Astrocyte (in vitro differentiated cells and primary cell): ENCODE measurements at regions not wholly inside any gene's neighbourhood (a gene's known extent, or its start where the extent isn't known, plus 50 kb on each side); places are given as distances from the start of the nearest gene placed in this dataset.

Experiments
- DNase-seq: peaks from one replicate; pipeline ENCODE4 v3.0.0-alpha.2; 2010; ENCODE audit warnings: low read depth
- FAIRE-seq: peaks from 2 replicates; lab custom pipeline; 2011; peaks lifted over from hg19 to GRCh38; lab: Jason Lieb, UNC
- H2AFZ ChIP-seq: 2 replicates; pipeline ENCODE4 v1.6.0; 2012; ENCODE audit warnings: low read depth, low read length, inconsistent platforms
- H3K27ac ChIP-seq: 2 replicates; pipeline ENCODE4 v1.5.1; 2011; ENCODE audit warnings: low read depth, low read length, inconsistent platforms
- H3K27me3 ChIP-seq: 2 replicates; pipeline ENCODE4 v1.6.0; 2011; ENCODE audit warnings: low read length, inconsistent platforms; ENCODE audit not compliant: insufficient read depth
- H3K36me3 ChIP-seq: 2 replicates; pipeline ENCODE4 v1.5.1; 2011; ENCODE audit warnings: low read length, inconsistent platforms; ENCODE audit not compliant: insufficient read depth
- H3K4me1 ChIP-seq: 2 replicates; pipeline ENCODE4 v1.5.1; 2011; ENCODE audit warnings: low read length, inconsistent platforms; ENCODE audit not compliant: insufficient read depth
- H3K4me2 ChIP-seq: 2 replicates; pipeline ENCODE4 v1.6.0; 2012; ENCODE audit warnings: low read length, inconsistent platforms
- H3K4me3 ChIP-seq: 2 replicates; pipeline ENCODE4 v1.5.1; 2011; ENCODE audit warnings: low read depth, mild to moderate bottlenecking, low read length, inconsistent platforms; ENCODE audit not compliant: insufficient read depth
- H3K79me2 ChIP-seq: 2 replicates; pipeline ENCODE4 v1.6.0; 2012; ENCODE audit warnings: mild to moderate bottlenecking, low read length, inconsistent platforms; ENCODE audit not compliant: insufficient read depth
- H3K9ac ChIP-seq: 2 replicates; pipeline ENCODE4 v1.6.0; 2012; ENCODE audit warnings: mild to moderate bottlenecking, low read length, inconsistent platforms
- H3K9me3 ChIP-seq: 2 replicates; pipeline ENCODE4 v1.5.1; 2012; ENCODE audit warnings: low read depth, mild to moderate bottlenecking, low read length, inconsistent platforms; ENCODE audit not compliant: insufficient read depth
- H4K20me1 ChIP-seq: 2 replicates; pipeline ENCODE4 v1.6.0; 2012; ENCODE audit warnings: low read length, inconsistent platforms; ENCODE audit not compliant: insufficient read depth
- H3K27ac Mint-ChIP-seq: one replicate; pipeline ENCODE4 v1.8.0; 2021; ENCODE audit warnings: mild to moderate bottlenecking, mixed read lengths; ENCODE audit not compliant: unreplicated experiment
- H3K27me3 Mint-ChIP-seq: one replicate; pipeline ENCODE4 v1.8.0; 2021; ENCODE audit warnings: low read depth, mixed read lengths; ENCODE audit not compliant: unreplicated experiment
- H3K36me3 Mint-ChIP-seq: one replicate; pipeline ENCODE4 v1.8.0; 2021; ENCODE audit warnings: low read depth, mixed read lengths; ENCODE audit not compliant: unreplicated experiment
- H3K4me1 Mint-ChIP-seq: one replicate; pipeline ENCODE4 v1.8.0; 2021; ENCODE audit warnings: low read depth, mixed read lengths; ENCODE audit not compliant: unreplicated experiment
- H3K4me3 Mint-ChIP-seq: one replicate; pipeline ENCODE4 v1.8.0; 2021; ENCODE audit warnings: mild to moderate bottlenecking, moderate library complexity, mixed read lengths; ENCODE audit not compliant: unreplicated experiment
- H3K9me3 Mint-ChIP-seq: one replicate; pipeline ENCODE4 v1.8.0; 2021; ENCODE audit warnings: mild to moderate bottlenecking, mixed read lengths; ENCODE audit not compliant: unreplicated experiment
- EZH2 ChIP-seq: IDR thresholded peaks from 2 replicates; pipeline ENCODE4 v1.6.1; 2012; ENCODE audit warnings: mild to moderate bottlenecking, low read length, inconsistent platforms; ENCODE audit not compliant: insufficient read depth
- TF ChIP-seq, protein P1 (sequence below): IDR thresholded peaks from 2 replicates; pipeline ENCODE4 v1.5.1; 2011; ENCODE audit warnings: low read depth, mild to moderate bottlenecking, inconsistent platforms, low read length, moderate library complexity; ENCODE audit not compliant: insufficient read depth

GRCh38 chr4:41320786-41321185, 64.1 kb downstream of the UCHL1 start:
- no peak for FAIRE-seq

GRCh38 chr4:41321216-41321945, 64.7 kb downstream of the UCHL1 start:
- H3K4me1 ChIP-seq, result peaks cover 2% of the 10 kb centered on the region
- no peaks in the 10 kb centered on the region for H4K20me1 ChIP-seq
- DNase-seq (no peak), FAIRE-seq (no peak)
- H3K27ac ChIP-seq, result no peak overlapping the region
- no peaks in the 10 kb centered on the region for H3K9me3 ChIP-seq
- no peak for TF ChIP-seq EZH2
- TF ChIP-seq, protein P1, sequence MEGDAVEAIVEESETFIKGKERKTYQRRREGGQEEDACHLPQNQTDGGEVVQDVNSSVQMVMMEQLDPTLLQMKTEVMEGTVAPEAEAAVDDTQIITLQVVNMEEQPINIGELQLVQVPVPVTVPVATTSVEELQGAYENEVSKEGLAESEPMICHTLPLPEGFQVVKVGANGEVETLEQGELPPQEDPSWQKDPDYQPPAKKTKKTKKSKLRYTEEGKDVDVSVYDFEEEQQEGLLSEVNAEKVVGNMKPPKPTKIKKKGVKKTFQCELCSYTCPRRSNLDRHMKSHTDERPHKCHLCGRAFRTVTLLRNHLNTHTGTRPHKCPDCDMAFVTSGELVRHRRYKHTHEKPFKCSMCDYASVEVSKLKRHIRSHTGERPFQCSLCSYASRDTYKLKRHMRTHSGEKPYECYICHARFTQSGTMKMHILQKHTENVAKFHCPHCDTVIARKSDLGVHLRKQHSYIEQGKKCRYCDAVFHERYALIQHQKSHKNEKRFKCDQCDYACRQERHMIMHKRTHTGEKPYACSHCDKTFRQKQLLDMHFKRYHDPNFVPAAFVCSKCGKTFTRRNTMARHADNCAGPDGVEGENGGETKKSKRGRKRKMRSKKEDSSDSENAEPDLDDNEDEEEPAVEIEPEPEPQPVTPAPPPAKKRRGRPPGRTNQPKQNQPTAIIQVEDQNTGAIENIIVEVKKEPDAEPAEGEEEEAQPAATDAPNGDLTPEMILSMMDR, result no peak
- peaks cover 6% of the 10 kb centered on the region for H3K9me3 Mint-ChIP-seq
- H3K9ac ChIP-seq, result no peak overlapping the region
- H3K4me3 ChIP-seq, result no peak overlapping the region
- H3K4me3 Mint-ChIP-seq, result no peak overlapping the region
- no peak overlapping the region for H3K27ac Mint-ChIP-seq
- peaks cover 8% of the 10 kb centered on the region for H3K4me1 Mint-ChIP-seq
- no peaks in the 10 kb centered on the region for H3K36me3 Mint-ChIP-seq
- H2AFZ ChIP-seq, result no peak overlapping the region
- no peaks in the 10 kb centered on the region for H3K27me3 ChIP-seq
- no peak overlapping the region for H3K4me2 ChIP-seq
- no peaks in the 10 kb centered on the region for H3K36me3 ChIP-seq
- no peaks in the 10 kb centered on the region for H3K79me2 ChIP-seq
- peaks cover 7% of the 10 kb centered on the region for H3K27me3 Mint-ChIP-seq

More at GRCh38 chr4:41320786-41321185, 64.1 kb downstream of the UCHL1 start:
- Mint-ChIP-seq H3K36me3 (no peaks in the 10 kb centered on the region), H3K27me3 (peaks cover 7% of the 10 kb centered on the region), H3K27ac (no peak overlapping the region), H3K9me3 (peaks cover 6% of the 10 kb centered on the region), H3K4me1 (peaks cover 8% of the 10 kb centered on the region), H3K4me3 (no peak overlapping the region)
- no peak overlapping the region for H3K4me2 ChIP-seq
- TF ChIP-seq, protein P1, result no peak
- no peak for TF ChIP-seq EZH2
- H3K79me2 ChIP-seq, result no peaks in the 10 kb centered on the region
- no peak overlapping the region for H2AFZ ChIP-seq
- H3K9me3 ChIP-seq, result no peaks in the 10 kb centered on the region
- no peak overlapping the region for H3K4me3 ChIP-seq
- H3K36me3 ChIP-seq, result no peaks in the 10 kb centered on the region
- no peak overlapping the region for H3K27ac ChIP-seq
- no peak for DNase-seq
- H3K9ac ChIP-seq, result no peak overlapping the region
- peaks cover 2% of the 10 kb centered on the region for H3K4me1 ChIP-seq
- no peaks in the 10 kb centered on the region for H3K27me3 ChIP-seq
- H4K20me1 ChIP-seq, result no peaks in the 10 kb centered on the region

DNA sequence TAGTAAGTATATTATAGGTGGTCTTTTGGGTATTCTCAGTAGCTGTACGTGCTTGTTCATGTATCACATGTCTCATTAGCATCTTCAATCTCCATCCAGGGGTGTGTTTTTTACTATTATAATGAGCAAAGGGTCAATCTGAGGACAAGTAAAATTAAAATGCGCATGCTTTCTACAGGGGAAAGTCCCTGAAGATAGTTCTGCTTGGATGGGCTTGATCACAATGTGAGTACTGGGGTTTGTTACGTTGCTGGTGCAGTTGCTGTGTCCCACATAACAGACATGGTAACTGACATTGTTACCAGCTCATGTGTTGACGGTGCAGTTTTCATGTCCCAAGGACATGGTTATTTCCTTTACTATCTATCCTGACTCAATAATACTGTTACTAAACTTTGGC, 65.9 kb downstream of the UCHL1 start:
- peaks cover 7% of the 10 kb centered on the region for H3K27me3 Mint-ChIP-seq
- no peaks in the 10 kb centered on the region for H4K20me1 ChIP-seq
- FAIRE-seq, result no peak
- no peak overlapping the region for H3K27ac ChIP-seq
- H3K27me3 ChIP-seq, result no peaks in the 10 kb centered on the region
- no peaks in the 10 kb centered on the region for H3K36me3 Mint-ChIP-seq
- H3K9me3 Mint-ChIP-seq, result peaks cover 6% of the 10 kb centered on the region
- DNase-seq, result no peak
- no peak overlapping the region for H3K27ac Mint-ChIP-seq
- H3K4me3 Mint-ChIP-seq, result no peak overlapping the region
- H3K4me1 ChIP-seq, result peaks cover 2% of the 10 kb centered on the region
- H3K4me3 ChIP-seq, result no peak overlapping the region
- H2AFZ ChIP-seq, result no peak overlapping the region
- H3K9me3 ChIP-seq, result no peaks in the 10 kb centered on the region
- no peak overlapping the region for H3K9ac ChIP-seq
- no peak overlapping the region for H3K4me2 ChIP-seq
- peaks cover 8% of the 10 kb centered on the region for H3K4me1 Mint-ChIP-seq
- TF ChIP-seq, protein P1, result no peak
- no peak for TF ChIP-seq EZH2
- H3K36me3 ChIP-seq, result no peaks in the 10 kb centered on the region
- H3K79me2 ChIP-seq, result no peaks in the 10 kb centered on the region
